GM19395 (cell line): ENCODE measurements at regions not wholly inside any gene's neighbourhood (a gene's known extent, or its start where the extent isn't known, plus 50 kb on each side); places are given as distances from the start of the nearest gene placed in this dataset.

Source experiments
- ATAC-seq: cut with Tn5 transposase; IDR thresholded peaks from one replicate; pipeline ENCODE4 v1.9.1; 2021; ENCODE audit warnings: mild to moderate bottlenecking, moderate library complexity; ENCODE audit not compliant: unreplicated experiment

- ATAC-seq, result no peak
Observed at GRCh38 chr4:148828291-148828690, 386.1 kb upstream of the NR3C2 start.

- ATAC-seq, result no peak
Observed at GRCh38 chr4:148827781-148828180, 385.6 kb upstream of the NR3C2 start.

- no peak for ATAC-seq
Observed at GRCh38 chr4:148823419-148823769, 381.2 kb upstream of the NR3C2 start.

DNA sequence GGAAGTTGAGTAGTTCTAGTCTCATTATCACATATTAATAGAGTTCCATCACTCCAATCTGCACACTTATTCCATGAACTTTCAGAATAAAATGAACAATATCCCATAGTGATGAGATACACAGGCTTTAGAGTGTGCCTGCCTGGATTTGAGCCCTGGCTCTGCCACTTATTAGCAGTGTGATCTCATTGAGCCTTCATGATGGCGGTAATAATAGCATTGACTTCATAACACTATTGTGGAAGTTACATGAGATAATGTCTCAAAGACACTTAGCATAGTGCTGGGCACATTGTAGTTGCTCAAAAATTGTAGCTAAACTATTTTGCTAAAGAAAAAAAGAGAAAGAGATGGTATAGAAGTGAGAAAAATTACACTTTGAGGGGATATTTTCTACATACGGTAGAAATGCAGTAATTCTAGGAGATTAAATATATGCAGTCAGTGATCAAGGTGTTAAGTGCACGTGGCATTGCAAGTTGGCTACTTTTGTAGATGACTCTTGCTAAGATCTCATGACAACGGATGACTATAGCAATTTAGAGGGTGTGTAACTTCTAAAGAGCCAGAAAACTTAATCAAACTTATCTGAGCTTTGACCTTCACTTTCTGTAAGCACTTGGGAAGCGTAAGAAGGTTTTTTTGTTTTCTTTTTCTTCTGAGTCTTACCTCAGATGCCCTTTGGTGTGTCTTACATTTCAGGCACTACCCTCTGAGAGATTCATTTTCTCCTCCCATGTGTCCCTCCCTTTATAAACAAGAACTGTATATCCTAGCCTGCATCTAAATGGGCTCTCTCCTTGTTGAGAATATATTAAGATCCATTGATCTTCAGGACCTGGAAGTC is 380.6 kb upstream of the NR3C2 start:
- ATAC-seq, result no peak

GRCh38 chr4:148814030-148814429 is 371.8 kb upstream of the NR3C2 start:
- no peak for ATAC-seq

DNA sequence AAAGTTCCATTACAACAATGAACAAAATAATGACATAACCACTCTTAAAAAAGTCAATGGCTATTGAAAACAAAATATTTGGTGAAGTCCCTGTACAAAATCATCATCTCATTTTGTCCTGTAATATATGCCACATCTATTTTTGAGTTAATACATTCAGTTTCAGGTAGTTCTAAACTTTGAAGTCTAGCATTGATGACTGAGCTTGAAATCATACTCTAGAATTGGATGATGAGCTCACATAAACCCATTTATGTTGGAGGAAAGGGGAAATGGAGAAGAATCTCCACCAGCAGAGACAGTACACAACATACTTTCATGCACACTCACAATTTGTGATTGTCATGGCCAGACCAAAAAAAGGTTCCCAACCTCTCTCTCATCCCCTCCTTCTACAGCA is 371.1 kb upstream of the NR3C2 start:
- no peak for ATAC-seq

GRCh38 chr4:148812101-148812500 is 369.9 kb upstream of the NR3C2 start:
- no peak for ATAC-seq

DNA sequence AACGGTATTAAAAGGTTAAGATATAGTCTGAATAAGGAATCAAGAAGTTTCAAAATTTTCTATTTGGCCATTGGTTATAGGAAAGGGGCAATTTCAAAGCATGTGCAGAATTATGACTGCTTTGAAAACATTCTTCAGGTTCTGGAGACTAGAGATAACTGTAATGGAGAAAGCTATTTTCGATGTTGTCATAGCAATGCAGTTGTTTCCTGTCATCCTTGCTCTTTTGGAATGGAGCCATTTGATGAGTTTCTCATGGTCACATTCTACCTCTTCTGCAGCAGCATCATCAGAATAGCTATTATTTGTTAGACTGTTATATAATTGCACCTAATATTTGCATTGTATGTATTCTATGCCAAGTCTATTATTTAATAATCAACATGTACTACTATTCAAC is 368.2 kb upstream of the NR3C2 start:
- no peak for ATAC-seq

- no peak for ATAC-seq
Observed at GRCh38 chr4:148808416-148808815, 366.2 kb upstream of the NR3C2 start.

DNA sequence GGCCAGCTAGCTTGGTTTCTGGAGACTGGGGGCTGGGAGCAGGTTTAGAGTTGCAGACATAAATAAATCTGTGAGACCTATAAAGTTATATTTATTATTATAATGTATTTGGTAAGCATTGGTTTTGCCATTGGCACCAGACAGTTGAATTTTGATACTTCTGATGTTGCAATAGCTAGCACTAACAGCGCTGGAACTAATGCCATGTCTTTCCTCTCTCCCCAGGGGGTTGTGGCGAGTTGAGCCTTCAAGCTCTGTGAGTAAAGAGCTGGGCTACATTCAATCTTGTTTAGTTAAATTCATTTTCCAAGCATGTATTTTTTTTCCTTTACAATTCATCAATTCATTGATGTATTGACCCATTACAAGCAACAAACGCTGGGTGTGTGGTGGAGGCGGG is 358.7 kb upstream of the NR3C2 start:
- no peak for ATAC-seq

- ATAC-seq, result no peak
Observed at GRCh38 chr4:148800336-148800885, 358.2 kb upstream of the NR3C2 start.

DNA sequence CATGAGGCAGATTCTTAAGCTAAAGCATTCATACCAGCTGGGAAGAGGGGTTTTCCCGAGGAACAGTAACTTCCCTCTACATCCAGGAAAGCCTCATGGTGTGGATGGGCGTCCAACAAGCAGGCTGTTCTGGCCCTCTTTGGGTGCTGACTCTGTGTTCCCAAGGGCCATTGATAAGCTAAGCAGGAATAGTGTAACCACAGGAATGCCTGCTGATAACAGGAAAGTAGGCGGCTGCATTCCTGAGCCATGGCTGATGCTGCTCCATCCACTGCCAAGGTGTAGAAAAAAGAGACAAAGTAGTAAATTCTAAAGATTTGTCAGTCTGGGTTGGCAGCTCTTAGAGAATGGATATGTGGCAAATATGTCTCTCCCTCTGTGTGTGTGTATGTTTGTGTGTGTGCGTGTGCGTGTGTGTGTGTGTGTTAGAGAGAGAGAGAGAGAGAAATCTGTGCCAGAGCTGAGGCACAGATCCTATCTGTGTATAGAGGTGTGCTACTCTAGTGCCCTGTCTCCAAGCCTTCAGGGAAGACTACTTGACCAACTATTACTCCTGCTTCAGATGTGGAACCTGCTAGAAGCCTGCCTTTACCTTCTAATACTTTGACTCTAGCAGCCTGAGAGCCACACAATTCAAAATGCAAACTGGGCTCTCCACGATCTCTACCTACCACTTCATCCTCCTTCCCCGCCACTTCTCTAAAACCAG is 353.1 kb upstream of the NR3C2 start:
- ATAC-seq, result no peak

DNA sequence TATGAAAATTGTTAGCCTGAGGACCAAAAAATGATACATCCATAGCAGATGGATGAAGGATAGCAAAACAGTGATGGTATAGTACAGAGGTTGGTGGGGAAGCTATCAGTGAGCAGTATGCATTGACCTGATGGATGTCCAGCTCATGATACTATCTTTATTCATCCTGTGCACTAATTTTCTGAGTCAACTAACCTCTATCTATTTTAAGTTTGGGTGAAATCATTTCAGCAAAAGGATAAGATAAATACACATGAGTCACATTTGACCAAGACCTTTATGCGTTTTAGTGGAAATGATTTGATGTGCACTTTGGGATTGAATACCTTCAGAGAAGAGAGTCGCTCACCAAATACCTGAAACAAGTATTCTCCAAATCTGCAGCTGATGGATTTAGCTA is 351.0 kb upstream of the NR3C2 start:
- no peak for ATAC-seq

DNA sequence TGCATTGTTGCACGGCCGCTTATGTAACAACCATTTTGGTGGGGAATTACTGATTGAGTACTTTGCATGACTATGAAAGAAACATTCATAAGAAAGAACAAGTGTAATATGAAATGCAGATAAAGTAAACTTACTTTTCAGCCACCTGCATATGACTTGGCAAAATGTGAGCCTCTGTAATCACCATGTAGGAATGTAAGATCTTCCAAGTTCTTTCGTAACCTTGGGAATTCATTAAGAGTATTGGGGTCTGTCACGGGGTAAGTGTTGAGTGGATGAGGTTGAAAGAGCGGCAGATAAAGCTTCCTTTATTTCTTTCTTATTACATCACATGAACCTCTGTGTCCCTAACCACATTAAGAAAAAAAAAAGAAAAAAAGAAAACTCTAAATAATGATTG is 348.5 kb upstream of the NR3C2 start:
- no peak for ATAC-seq

DNA sequence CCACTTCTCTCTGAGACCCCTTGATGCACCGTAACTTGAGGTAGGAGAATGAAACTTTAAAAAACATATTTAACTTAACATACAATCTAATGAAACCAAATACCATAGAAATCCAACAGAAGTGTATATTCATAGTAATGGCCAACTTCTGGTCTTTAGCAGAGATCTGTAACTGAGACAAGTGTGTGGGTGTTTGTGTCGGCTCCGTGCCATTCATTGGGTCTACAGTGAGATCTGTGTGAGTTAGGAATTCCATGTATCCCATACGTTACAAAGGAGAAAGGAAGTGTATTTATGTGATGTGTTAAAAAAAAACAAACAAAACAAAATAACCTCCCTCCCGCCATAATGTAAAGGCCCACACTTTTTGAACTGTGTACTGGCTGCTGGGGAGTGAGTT is 348.0 kb upstream of the NR3C2 start:
- no peak for ATAC-seq

DNA sequence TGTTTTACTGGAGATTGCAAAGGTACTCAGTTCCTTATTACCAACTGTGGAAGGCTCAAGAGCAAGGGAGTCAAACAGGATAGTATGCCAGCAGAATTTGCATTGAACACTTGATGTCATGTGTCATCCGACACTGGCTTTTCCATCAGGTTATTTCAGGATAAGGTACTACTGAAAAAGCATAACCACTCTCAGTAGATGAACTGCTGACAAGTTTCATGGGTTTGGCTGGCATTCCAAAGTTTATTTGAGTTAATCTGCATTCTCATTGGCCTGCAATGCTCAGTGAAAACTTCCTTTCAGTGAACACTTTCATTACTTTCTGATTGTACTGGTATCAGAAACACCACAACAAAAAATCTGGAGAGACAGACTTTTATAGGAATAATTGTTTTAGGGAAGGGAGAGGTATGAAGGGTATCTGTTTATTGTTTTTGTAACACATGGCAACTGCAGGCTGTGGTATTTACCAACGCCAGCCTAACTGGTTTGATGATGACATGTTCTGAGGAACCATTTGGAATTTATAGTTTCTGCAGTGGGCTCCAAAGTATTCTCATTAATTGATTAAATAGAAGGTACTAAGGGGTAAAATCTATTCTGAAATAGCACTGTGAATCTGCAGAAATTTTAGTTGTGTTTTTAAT is 345.7 kb upstream of the NR3C2 start:
- ATAC-seq, result no peak

DNA sequence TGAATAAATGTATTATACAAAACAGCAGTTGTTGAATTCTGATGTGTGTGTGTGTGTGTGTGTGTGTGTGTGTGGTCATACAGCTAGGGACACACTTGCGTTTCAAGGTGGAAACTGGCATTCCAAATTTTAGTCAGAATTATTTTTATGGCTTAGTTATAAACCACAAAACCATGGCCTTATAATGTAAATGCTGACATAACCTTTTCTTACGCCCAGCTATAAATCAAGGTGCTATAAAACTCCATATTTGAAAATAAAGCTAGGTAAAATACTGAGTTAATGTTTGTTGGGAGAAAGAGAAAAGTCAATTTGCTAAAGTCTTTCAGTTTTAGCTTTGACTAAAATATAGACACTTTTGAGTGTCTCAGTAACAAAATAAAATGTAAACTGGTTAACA is 345.1 kb upstream of the NR3C2 start:
- no peak for ATAC-seq

DNA sequence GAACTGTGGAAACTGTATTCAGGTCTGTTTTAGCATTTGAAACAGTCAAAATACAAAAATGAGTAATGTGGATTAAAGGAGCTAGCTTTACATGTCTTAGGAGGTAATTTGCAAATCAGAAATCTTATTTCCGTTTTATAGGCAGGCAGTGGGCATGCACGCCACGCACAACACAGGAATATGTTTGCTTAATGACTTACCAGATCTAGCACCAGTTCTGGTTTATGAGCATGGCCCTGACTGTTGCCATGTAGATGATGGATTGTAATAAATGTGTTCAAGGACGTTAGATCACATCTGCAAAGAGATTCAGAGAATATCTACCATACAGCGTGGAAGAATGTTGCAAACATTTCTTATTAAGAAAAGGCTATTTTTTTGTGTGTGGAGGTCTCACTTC is 344.5 kb upstream of the NR3C2 start:
- ATAC-seq, result no peak

DNA sequence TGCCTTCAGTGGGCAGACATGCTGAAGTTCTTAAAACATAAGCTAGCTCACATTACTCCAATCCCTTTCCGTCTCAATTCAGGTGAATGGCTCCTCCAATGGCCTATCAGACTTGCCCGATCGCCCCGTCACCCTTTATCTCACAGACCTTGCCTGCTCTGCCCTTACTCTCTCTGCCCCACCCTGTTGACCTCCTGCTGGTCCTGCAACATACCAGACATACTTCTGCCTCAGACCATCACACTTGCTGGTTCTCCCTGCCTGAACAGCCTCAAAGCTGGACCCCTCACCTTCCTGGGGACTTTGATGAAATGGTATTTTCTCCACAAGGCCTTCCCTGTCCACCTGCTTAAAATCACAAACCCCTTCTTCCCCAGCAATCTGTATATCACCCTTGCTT is 340.1 kb upstream of the NR3C2 start:
- ATAC-seq, result no peak

DNA sequence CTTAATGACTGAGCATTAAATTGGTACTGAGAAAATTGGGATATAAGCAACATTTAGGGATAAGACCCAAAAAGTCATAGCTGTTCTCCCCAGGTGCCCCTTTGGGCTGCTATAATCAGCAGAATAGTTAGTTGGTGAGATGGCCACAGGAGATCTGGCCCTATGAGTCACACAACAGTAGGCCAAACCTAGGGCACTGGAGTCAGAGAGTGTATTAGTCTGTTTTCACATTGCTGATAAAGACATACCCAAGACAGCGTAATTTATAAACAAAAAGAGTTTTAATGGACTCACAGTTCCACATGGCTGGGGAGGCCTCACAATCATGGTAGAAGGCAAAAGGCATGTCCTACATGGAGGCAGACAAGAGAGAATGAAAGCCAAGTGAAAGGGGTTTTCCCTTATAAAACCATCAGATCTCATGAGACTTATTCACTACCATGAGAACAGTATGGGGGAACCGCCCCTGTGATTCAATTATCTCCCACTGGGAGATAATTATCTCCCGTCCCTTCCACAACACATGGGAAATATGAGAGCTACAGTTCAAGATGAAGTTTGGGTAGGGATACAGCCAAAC is 338.3 kb upstream of the NR3C2 start:
- no peak for ATAC-seq

GRCh38 chr4:148779771-148780170 is 337.6 kb upstream of the NR3C2 start:
- no peak for ATAC-seq
